ENCODE measurements at regions not wholly inside any gene's neighbourhood (a gene's known extent, or its start where the extent isn't known, plus 50 kb on each side); places are given as distances from the start of the nearest gene placed in this dataset.

GRCh38 chr13:23513455-23513854 is 56.8 kb upstream of the TNFRSF19 start:
- no peaks in the 10 kb centered on the region for H3K79me1 ChIP-seq (replicated peaks; ENCODE audit: low read length, poor library complexity, severe bottlenecking)
- H3K4me2 ChIP-seq (ENCODE audit: low read length, poor library complexity, severe bottlenecking), result no peak overlapping the region
- H3K9me3 ChIP-seq (ENCODE audit: control insufficient read depth, low read length), result no peaks in the 10 kb centered on the region
- no peak overlapping the region for H3K27ac ChIP-seq (ENCODE audit: low read length, poor library complexity, severe bottlenecking)
- no peak overlapping the region for H3K4ac ChIP-seq (ENCODE audit: low read depth in 1 of 2, low read length in 2 of 2)
- peaks cover 0 to 56% of the 10 kb centered on the region in 2 experiments for H3K27me3 ChIP-seq (ENCODE audit: control insufficient read depth in 1 of 2, insufficient read depth in 1 of 2, low read length in 2 of 2)
- H3K18ac ChIP-seq (ENCODE audit: low read depth in 1 of 2, low read length in 2 of 2), result no peak overlapping the region
- H4K8ac ChIP-seq (ENCODE audit: low read length), result no peak overlapping the region
- H2BK12ac ChIP-seq (ENCODE audit: low read length in 2 of 2), result no peak overlapping the region
- H3K4me1 ChIP-seq (ENCODE audit: control insufficient read depth, insufficient read depth, low read depth, low read length), result no peaks in the 10 kb centered on the region
- H3K14ac ChIP-seq (ENCODE audit: low read length in 2 of 2), result no peak overlapping the region
- no peak overlapping the region for H3K4me3 ChIP-seq (ENCODE audit: insufficient read depth in 1 of 2, low read depth in 1 of 2, low read length in 2 of 2)
- H2BK120ac ChIP-seq (ENCODE audit: low read depth, low read length), result no peak overlapping the region
- H3K36me3 ChIP-seq (ENCODE audit: control insufficient read depth in 1 of 2, insufficient read depth in 2 of 2, low read depth in 1 of 2, low read length in 2 of 2), result no peaks in the 10 kb centered on the region
- H3K23ac ChIP-seq (ENCODE audit: low read length in 2 of 2), result no peak overlapping the region
- no peak overlapping the region for H3K9ac ChIP-seq (ENCODE audit: low read length)
- DNase-seq, result no peak
- H2AFZ ChIP-seq (ENCODE audit: low read depth, low read length), result no peak overlapping the region
- no peak overlapping the region for H2BK5ac ChIP-seq (ENCODE audit: low read depth, low read length, poor library complexity, severe bottlenecking)
- H2BK15ac ChIP-seq (ENCODE audit: low read depth, poor library complexity, severe bottlenecking), result no peak overlapping the region
- 93% methylated on average over 3 of the region's 3 CpGs for WGBS
- H4K91ac ChIP-seq (ENCODE audit: low read length), result no peak overlapping the region
- H2AK5ac ChIP-seq (ENCODE audit: low read length, severe bottlenecking), result no peak overlapping the region

GRCh38 chr13:23514076-23514475 is 56.1 kb upstream of the TNFRSF19 start:
- no peak overlapping the region for H3K9ac ChIP-seq (ENCODE audit: low read length)
- no peak overlapping the region for H3K18ac ChIP-seq (ENCODE audit: low read depth in 1 of 2, low read length in 2 of 2)
- no peak overlapping the region for H2BK15ac ChIP-seq (ENCODE audit: low read depth, poor library complexity, severe bottlenecking)
- H2BK5ac ChIP-seq (ENCODE audit: low read depth, low read length, poor library complexity, severe bottlenecking), result no peak overlapping the region
- peaks cover 0 to 62% of the 10 kb centered on the region in 2 experiments for H3K27me3 ChIP-seq (ENCODE audit: control insufficient read depth in 1 of 2, insufficient read depth in 1 of 2, low read length in 2 of 2)
- no peak overlapping the region for H3K14ac ChIP-seq (ENCODE audit: low read length in 2 of 2)
- H2AK5ac ChIP-seq (ENCODE audit: low read length, severe bottlenecking), result no peak overlapping the region
- H3K27ac ChIP-seq (ENCODE audit: low read length, poor library complexity, severe bottlenecking), result no peak overlapping the region
- H3K36me3 ChIP-seq (ENCODE audit: control insufficient read depth in 1 of 2, insufficient read depth in 2 of 2, low read depth in 1 of 2, low read length in 2 of 2), result no peaks in the 10 kb centered on the region
- H2AFZ ChIP-seq (ENCODE audit: low read depth, low read length), result no peak overlapping the region
- no peak for DNase-seq
- no peaks in the 10 kb centered on the region for H3K79me1 ChIP-seq (replicated peaks; ENCODE audit: low read length, poor library complexity, severe bottlenecking)
- no peaks in the 10 kb centered on the region for H3K4me1 ChIP-seq (ENCODE audit: control insufficient read depth, insufficient read depth, low read depth, low read length)
- no peak overlapping the region for H3K23ac ChIP-seq (ENCODE audit: low read length in 2 of 2)
- no peak overlapping the region for H3K4ac ChIP-seq (ENCODE audit: low read depth in 1 of 2, low read length in 2 of 2)
- no peak overlapping the region for H2BK120ac ChIP-seq (ENCODE audit: low read depth, low read length)
- H3K4me2 ChIP-seq (ENCODE audit: low read length, poor library complexity, severe bottlenecking), result no peak overlapping the region
- H3K9me3 ChIP-seq (ENCODE audit: control insufficient read depth, low read length), result no peaks in the 10 kb centered on the region
- no peak overlapping the region for H4K91ac ChIP-seq (ENCODE audit: low read length)
- WGBS, result 94% methylated on average over 4 of the region's 4 CpGs
- H3K4me3 ChIP-seq (ENCODE audit: insufficient read depth in 1 of 2, low read depth in 1 of 2, low read length in 2 of 2), result no peak overlapping the region
- H2BK12ac ChIP-seq (ENCODE audit: low read length in 2 of 2), result no peak overlapping the region
- no peak overlapping the region for H4K8ac ChIP-seq (ENCODE audit: low read length)

GRCh38 chr13:23515116-23515515 is 55.1 kb upstream of the TNFRSF19 start:
- Histone ChIP-seq H3K18ac (ENCODE audit: low read depth in 1 of 2, low read length in 2 of 2) (no peak overlapping the region), H3K4me1 (ENCODE audit: control insufficient read depth, insufficient read depth, low read depth, low read length) (no peaks in the 10 kb centered on the region), H3K27ac (ENCODE audit: low read length, poor library complexity, severe bottlenecking) (no peak overlapping the region), H3K4me3 (ENCODE audit: insufficient read depth in 1 of 2, low read depth in 1 of 2, low read length in 2 of 2) (no peak overlapping the region), H4K91ac (ENCODE audit: low read length) (no peak overlapping the region), H3K4me2 (ENCODE audit: low read length, poor library complexity, severe bottlenecking) (no peak overlapping the region), H3K36me3 (ENCODE audit: control insufficient read depth in 1 of 2, insufficient read depth in 2 of 2, low read depth in 1 of 2, low read length in 2 of 2) (no peaks in the 10 kb centered on the region), H3K4ac (ENCODE audit: low read depth in 1 of 2, low read length in 2 of 2) (no peak overlapping the region), H3K9me3 (ENCODE audit: control insufficient read depth, low read length) (no peaks in the 10 kb centered on the region), H3K27me3 (ENCODE audit: control insufficient read depth in 1 of 2, insufficient read depth in 1 of 2, low read length in 2 of 2) (peaks cover 0 to 62% of the 10 kb centered on the region in 2 experiments), H2BK12ac (ENCODE audit: low read length in 2 of 2) (no peak overlapping the region), H2BK120ac (ENCODE audit: low read depth, low read length) (no peak overlapping the region), H3K23ac (ENCODE audit: low read length in 2 of 2) (no peak overlapping the region), H2BK5ac (ENCODE audit: low read depth, low read length, poor library complexity, severe bottlenecking) (no peak overlapping the region), H3K14ac (ENCODE audit: low read length in 2 of 2) (no peak overlapping the region), H2AFZ (ENCODE audit: low read depth, low read length) (no peak overlapping the region), H3K79me1 (replicated peaks; ENCODE audit: low read length, poor library complexity, severe bottlenecking) (no peaks in the 10 kb centered on the region), H4K8ac (ENCODE audit: low read length) (no peak overlapping the region), H2BK15ac (ENCODE audit: low read depth, poor library complexity, severe bottlenecking) (no peak overlapping the region), H2AK5ac (ENCODE audit: low read length, severe bottlenecking) (no peak overlapping the region), H3K9ac (ENCODE audit: low read length) (no peak overlapping the region)
- DNase-seq, result no peak
- 93% methylated on average over 2 of the region's 2 CpGs for WGBS

- Histone ChIP-seq H3K4me2 (ENCODE audit: low read length, poor library complexity, severe bottlenecking) (no peak overlapping the region), H3K79me1 (replicated peaks; ENCODE audit: low read length, poor library complexity, severe bottlenecking) (no peaks in the 10 kb centered on the region), H2AK5ac (ENCODE audit: low read length, severe bottlenecking) (no peak overlapping the region), H3K4me1 (ENCODE audit: control insufficient read depth, insufficient read depth, low read depth, low read length) (no peaks in the 10 kb centered on the region), H2BK15ac (ENCODE audit: low read depth, poor library complexity, severe bottlenecking) (no peak overlapping the region), H3K4ac (ENCODE audit: low read depth in 1 of 2, low read length in 2 of 2) (no peak overlapping the region), H3K36me3 (ENCODE audit: control insufficient read depth in 1 of 2, insufficient read depth in 2 of 2, low read depth in 1 of 2, low read length in 2 of 2) (no peaks in the 10 kb centered on the region), H2BK5ac (ENCODE audit: low read depth, low read length, poor library complexity, severe bottlenecking) (no peak overlapping the region), H3K9me3 (ENCODE audit: control insufficient read depth, low read length) (no peaks in the 10 kb centered on the region), H4K91ac (ENCODE audit: low read length) (no peak overlapping the region), H2BK120ac (ENCODE audit: low read depth, low read length) (no peak overlapping the region), H4K8ac (ENCODE audit: low read length) (no peak overlapping the region), H3K23ac (ENCODE audit: low read length in 2 of 2) (no peak overlapping the region), H2AFZ (ENCODE audit: low read depth, low read length) (no peak overlapping the region), H3K18ac (ENCODE audit: low read depth in 1 of 2, low read length in 2 of 2) (no peak overlapping the region), H2BK12ac (ENCODE audit: low read length in 2 of 2) (no peak overlapping the region), H3K9ac (ENCODE audit: low read length) (no peak overlapping the region), H3K27me3 (ENCODE audit: control insufficient read depth in 1 of 2, insufficient read depth in 1 of 2, low read length in 2 of 2) (peaks cover 0 to 62% of the 10 kb centered on the region in 2 experiments), H3K27ac (ENCODE audit: low read length, poor library complexity, severe bottlenecking) (no peak overlapping the region), H3K4me3 (ENCODE audit: insufficient read depth in 1 of 2, low read depth in 1 of 2, low read length in 2 of 2) (no peak overlapping the region), H3K14ac (ENCODE audit: low read length in 2 of 2) (no peak overlapping the region)
- 57% methylated on average over 2 of the region's 3 CpGs for WGBS
- DNase-seq, result no peak
Measured at GRCh38 chr13:23516190-23516589, 54.0 kb upstream of the TNFRSF19 start.
